NCI-H146 treated with DMSO at 0.1 percent for 48 hours (cell line): ENCODE measurements at regions not wholly inside any gene's neighbourhood (a gene's known extent, or its start where the extent isn't known, plus 50 kb on each side); places are given as distances from the start of the nearest gene placed in this dataset.

Source experiments
- DNase-seq: peaks from one replicate; lab custom pipeline; 2025; ENCODE audit not compliant: unreplicated experiment; lab: John Stamatoyannopoulos, UW

GRCh38 chr4:11342401-11342800 is 86.3 kb downstream of the HS3ST1 start:
- DNase-seq: no peak

GRCh38 chr4:11341337-11342043 is 87.2 kb downstream of the HS3ST1 start:
- DNase-seq: no peak

- DNase-seq: peak; percentile 51
Observed at GRCh38 chr4:11338956-11339782, 89.5 kb downstream of the HS3ST1 start.

- no peak for DNase-seq
Observed at GRCh38 chr4:11337287-11337686, 91.4 kb downstream of the HS3ST1 start.

GRCh38 chr4:11336435-11336834 is 92.3 kb downstream of the HS3ST1 start:
- DNase-seq: no peak

GRCh38 chr4:11334887-11335286 is 93.8 kb downstream of the HS3ST1 start:
- DNase-seq: no peak

GRCh38 chr4:11328401-11328800 is 100.3 kb downstream of the HS3ST1 start:
- DNase-seq: no peak

GRCh38 chr4:11326021-11326420 is 102.7 kb downstream of the HS3ST1 start:
- DNase-seq: no peak

- no peak for DNase-seq
Observed at GRCh38 chr4:11323771-11324170, 104.9 kb downstream of the HS3ST1 start.

GRCh38 chr4:11313157-11313943 is 115.3 kb downstream of the HS3ST1 start:
- no peak for DNase-seq

GRCh38 chr4:11312389-11312788 is 116.3 kb downstream of the HS3ST1 start:
- no peak for DNase-seq

GRCh38 chr4:11301075-11301660 is 127.5 kb downstream of the HS3ST1 start:
- DNase-seq: no peak

GRCh38 chr4:11299836-11300235 is 128.9 kb downstream of the HS3ST1 start:
- no peak for DNase-seq

- no peak for DNase-seq
Observed at GRCh38 chr4:11299016-11299415, 129.7 kb downstream of the HS3ST1 start.

- no peak for DNase-seq
Observed at GRCh38 chr4:11298451-11298850, 130.2 kb downstream of the HS3ST1 start.

GRCh38 chr4:11297627-11298026 is 131.1 kb downstream of the HS3ST1 start:
- no peak for DNase-seq

- no peak for DNase-seq
Observed at GRCh38 chr4:11297201-11297600, 131.5 kb downstream of the HS3ST1 start.

GRCh38 chr4:11293866-11294265 is 134.8 kb downstream of the HS3ST1 start:
- no peak for DNase-seq

- no peak for DNase-seq
Observed at GRCh38 chr4:11287055-11287454, 141.6 kb downstream of the HS3ST1 start.

GRCh38 chr4:11286533-11286932 is 142.2 kb downstream of the HS3ST1 start:
- no peak for DNase-seq

- DNase-seq: no peak
Observed at GRCh38 chr4:11281720-11282119, 147.0 kb downstream of the HS3ST1 start.
